ENCODE measurements at regions not wholly inside any gene's neighbourhood (a gene's known extent, or its start where the extent isn't known, plus 50 kb on each side); places are given as distances from the start of the nearest gene placed in this dataset.

DNA sequence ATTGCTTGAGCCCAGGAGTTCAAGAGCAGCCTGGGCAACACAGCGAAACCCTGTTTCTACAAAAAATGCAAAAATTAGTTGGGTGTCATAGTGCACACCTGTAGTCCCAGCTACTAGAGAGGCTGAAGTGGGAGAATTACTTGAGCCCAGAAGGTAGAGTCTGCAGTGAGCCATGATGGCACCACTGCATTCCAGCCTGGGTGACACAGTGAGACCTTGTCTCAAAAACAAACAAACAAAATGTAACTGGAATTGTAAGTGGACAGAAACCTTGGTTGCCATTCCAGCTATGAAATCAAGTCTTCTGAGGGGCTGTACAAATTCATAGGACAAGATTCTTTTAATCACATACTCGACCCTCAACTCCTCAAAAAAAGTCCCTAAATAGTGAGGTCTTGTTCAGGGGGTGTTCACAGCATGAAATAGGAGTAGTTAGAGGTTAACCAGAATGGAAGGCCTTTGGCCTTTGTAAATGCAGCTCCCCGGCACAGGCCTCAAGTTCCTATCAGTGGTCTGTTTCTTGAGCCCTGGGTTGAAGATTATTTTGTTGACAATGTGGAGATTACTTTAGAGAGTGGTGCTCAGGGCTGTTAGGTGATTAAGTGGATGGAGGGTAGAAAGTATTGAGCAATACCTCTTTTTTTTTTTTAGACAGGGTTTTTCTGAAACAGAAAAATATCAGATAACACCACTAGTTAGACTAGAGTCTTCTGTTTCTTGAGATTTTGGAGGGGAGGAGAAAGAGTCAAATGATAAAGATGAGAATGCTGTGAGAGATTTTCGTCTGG, 138.7 kb upstream of the ZNF648 start (continued):
- no peak for TF ChIP-seq ZNF239 (CRISPR knock-in tag; IDR thresholded peaks at IDR 0.05)
- peak; percentile 87 for TF ChIP-seq SMARCE1 (IDR thresholded peaks at IDR 0.05)
- TF ChIP-seq, protein P1, sequence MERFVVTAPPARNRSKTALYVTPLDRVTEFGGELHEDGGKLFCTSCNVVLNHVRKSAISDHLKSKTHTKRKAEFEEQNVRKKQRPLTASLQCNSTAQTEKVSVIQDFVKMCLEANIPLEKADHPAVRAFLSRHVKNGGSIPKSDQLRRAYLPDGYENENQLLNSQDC (CRISPR knock-in tag; IDR thresholded peaks at IDR 0.05), result 0 out of 2 replicates have a peak, but pooled peaks have one; percentile 29
- no peak for TF ChIP-seq NR4A1 (CRISPR knock-in tag; IDR thresholded peaks at IDR 0.05)
- peak; percentile 72; the same call in 1 of the 2 replicates for TF ChIP-seq NR4A1 (tag; IDR thresholded peaks at IDR 0.05)
- no peak for TF ChIP-seq ZNF436 (CRISPR knock-in tag; IDR thresholded peaks at IDR 0.05)
- no peak for TF ChIP-seq TSC22D4 (tag; IDR thresholded peaks at IDR 0.05)
- TF ChIP-seq ZNF311 (CRISPR knock-in tag; IDR thresholded peaks at IDR 0.05), result 0 out of 2 replicates have a peak, but pooled peaks have one; percentile 43
- peak; percentile 88; the same call in 1 of the 2 replicates for TF ChIP-seq GATAD2A (IDR thresholded peaks at IDR 0.05)
- 0 out of 2 replicates have a peak, but pooled peaks have one; percentile 24 for TF ChIP-seq SP1 (CRISPR knock-in tag; IDR thresholded peaks at IDR 0.05)
- TF ChIP-seq MEF2D (tag; conservative IDR thresholded peaks at IDR 0.05; ENCODE audit: low read depth), result peak; percentile 60; the same call in 1 of the 2 replicates
- no peak for TF ChIP-seq RBM15 (IDR thresholded peaks at IDR 0.05; ENCODE audit: insufficient read depth, low read length)
- no peak for TF ChIP-seq KDM2B (CRISPR knock-in tag; IDR thresholded peaks at IDR 0.05)
- peak; percentile 68 for TF ChIP-seq FOSL1 (tag; conservative IDR thresholded peaks at IDR 0.05)
- no peak for TF ChIP-seq XRCC4 (IDR thresholded peaks at IDR 0.05; ENCODE audit: extremely low read depth, insufficient read depth, insufficient read length)
- TF ChIP-seq ZNF408 (CRISPR knock-in tag; IDR thresholded peaks at IDR 0.05; ENCODE audit: low read depth), result no peak
- TF ChIP-seq, protein P2, sequence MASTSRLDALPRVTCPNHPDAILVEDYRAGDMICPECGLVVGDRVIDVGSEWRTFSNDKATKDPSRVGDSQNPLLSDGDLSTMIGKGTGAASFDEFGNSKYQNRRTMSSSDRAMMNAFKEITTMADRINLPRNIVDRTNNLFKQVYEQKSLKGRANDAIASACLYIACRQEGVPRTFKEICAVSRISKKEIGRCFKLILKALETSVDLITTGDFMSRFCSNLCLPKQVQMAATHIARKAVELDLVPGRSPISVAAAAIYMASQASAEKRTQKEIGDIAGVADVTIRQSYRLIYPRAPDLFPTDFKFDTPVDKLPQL (IDR thresholded peaks at IDR 0.05; ENCODE audit: extremely low read depth, insufficient read length), result no peak
- 0 out of 2 replicates have a peak, but pooled peaks have one; percentile 23 for TF ChIP-seq NFE2 (IDR thresholded peaks at IDR 0.05; ENCODE audit: low read depth)
- TF ChIP-seq CXXC5 (CRISPR knock-in tag; IDR thresholded peaks at IDR 0.05), result peak; percentile 46
- no peak for TF ChIP-seq EZH2 (IDR thresholded peaks at IDR 0.05; ENCODE audit: borderline replicate concordance, low read depth, low read length)
- no peak for TF ChIP-seq SNRNP70 (optimal IDR thresholded peaks at IDR 0.05; ENCODE audit: low read depth, low read length)

Measured in K562 (cell line).